HG03139 (cell line): ENCODE measurements at regions not wholly inside any gene's neighbourhood (a gene's known extent, or its start where the extent isn't known, plus 50 kb on each side); places are given as distances from the start of the nearest gene placed in this dataset.
"Not testable (repeated sequence)": the region's sequence is repeated elsewhere in the genome, so short reads cannot be mapped to it uniquely, and the experiment has no call there.

Source experiments
- ATAC-seq: cut with Tn5 transposase; IDR thresholded peaks from one replicate; pipeline ENCODE4 v1.9.1; 2021; ENCODE audit not compliant: unreplicated experiment

- no peak for ATAC-seq
These were observed 105.4 kb upstream of the TLK1 start for GRCh38 chr2:171266102-171266501.

DNA sequence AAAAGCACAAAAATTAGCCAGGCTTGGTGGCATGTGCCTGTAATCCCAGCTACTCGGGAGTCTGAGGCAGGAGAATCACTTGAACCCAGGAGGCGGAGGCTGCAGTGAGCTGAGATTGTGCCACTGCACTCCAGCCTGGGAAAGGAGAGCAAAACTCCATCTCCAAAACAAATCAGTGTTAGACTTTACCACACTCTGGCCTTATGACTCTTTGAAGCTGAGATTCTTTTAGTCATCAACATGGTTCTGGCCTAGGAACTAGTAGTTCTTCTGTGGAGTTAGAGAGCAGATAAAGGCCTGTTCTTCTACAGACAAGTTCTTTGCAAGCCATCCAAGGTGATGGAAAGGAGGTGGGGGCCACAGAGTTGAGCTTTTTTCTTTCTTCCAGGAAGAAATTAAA lies 100.8 kb upstream of the TLK1 start:
- ATAC-seq = not testable (repeated sequence)

DNA sequence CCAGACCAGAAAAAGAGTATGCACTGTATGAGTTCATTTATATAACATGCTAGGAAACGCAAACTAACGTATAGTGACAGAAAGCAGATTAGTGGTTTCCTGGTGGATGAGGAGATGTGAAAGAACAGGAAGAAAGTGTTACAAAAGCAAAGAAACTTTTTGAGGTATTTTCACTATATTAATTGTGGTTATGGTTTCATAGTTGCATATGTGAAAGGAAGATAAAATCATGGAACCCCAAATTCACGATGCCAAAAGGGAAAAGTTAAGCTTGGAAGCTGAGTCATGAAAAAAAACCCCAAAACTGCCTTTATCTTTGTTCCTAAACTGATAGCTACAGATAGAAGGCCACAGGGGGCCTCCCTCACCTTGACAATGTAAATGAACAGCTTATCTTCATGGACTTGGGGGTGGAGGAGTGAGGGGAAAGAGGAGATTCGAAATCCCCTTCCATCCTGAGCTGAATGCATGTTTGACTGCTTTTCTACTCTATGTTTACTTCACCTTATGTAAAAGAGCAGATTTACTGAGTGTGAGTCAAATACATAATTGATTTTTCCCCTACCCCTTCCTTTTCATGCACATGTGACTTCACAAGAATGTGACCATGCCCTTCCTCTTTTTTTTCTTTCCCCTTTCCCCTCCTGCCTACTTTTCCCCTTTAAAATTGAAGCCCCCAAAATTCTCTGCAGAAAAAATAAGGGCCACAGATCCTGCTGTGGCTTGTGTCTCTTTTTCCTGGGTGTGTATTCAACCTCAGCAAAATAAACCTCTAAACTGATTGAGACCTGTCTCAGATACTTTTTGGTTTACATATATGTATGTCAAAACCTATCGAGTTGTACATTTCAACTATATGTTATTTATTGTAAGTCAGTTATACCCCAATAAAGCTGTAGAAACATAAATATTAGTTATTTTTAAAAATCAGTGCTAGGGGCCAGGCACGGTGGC lies 100.1 kb upstream of the TLK1 start:
- ATAC-seq = no peak

- ATAC-seq = no peak
These were observed 94.0 kb upstream of the TLK1 start for GRCh38 chr2:171254666-171255065.

DNA sequence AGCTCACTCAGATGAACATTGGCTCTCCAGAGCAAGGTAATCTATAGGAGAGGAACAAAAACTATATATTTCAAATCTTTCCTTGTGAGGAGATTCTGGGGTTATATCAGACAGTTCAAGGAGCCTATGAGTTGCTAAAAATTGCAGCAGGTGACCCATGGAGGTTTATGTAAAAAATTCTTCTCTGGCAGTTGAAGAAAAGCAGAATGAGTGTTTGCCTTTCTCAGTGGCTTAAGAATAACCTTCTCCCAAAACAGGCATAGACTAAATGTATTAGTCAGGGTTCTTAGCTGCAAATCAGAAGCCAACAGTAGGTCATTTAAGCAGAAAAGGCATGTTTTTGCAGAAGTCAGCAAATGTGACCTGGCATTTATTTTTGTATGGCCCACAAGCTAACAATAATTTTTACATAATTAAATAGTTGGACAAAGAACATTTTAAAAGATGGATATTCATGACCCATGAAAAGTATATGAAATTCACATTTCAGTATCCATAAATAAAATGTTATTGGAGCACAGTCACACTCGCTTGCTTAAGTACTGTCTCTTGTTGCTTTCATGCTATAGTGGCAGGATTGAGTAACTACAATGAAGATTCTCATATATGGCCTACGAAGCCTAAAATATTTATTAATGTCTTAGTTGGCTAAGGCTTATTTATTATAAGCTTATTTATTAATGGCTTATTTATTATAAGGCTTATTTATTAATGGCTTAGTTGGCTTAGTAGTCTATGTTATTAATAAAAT lies 93.4 kb upstream of the TLK1 start:
- ATAC-seq = no peak

GRCh38 chr2:171253279-171253678 lies 92.6 kb upstream of the TLK1 start:
- ATAC-seq = no peak

DNA sequence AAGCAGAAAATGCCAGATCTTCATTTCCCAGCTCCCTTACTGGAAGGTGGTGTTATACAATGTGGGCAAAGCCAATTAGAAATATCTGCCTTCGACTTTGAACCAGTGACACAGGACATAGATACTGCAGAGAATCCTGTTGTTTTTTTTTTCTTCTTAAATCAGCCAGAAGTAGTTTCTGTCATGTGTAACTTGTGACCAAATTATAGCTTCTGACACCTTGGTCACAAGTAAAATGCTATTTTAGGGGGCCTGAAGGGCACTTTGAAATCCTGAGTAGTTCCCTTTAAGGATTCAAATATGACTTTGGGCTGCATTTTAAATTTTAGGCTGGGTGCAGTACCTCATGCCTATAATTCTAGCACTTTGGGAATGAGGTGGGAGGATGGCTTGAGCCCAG lies 89.0 kb upstream of the TLK1 start:
- no peak for ATAC-seq

GRCh38 chr2:171247741-171248662 lies 87.3 kb upstream of the TLK1 start:
- peak; percentile 64 for ATAC-seq

DNA sequence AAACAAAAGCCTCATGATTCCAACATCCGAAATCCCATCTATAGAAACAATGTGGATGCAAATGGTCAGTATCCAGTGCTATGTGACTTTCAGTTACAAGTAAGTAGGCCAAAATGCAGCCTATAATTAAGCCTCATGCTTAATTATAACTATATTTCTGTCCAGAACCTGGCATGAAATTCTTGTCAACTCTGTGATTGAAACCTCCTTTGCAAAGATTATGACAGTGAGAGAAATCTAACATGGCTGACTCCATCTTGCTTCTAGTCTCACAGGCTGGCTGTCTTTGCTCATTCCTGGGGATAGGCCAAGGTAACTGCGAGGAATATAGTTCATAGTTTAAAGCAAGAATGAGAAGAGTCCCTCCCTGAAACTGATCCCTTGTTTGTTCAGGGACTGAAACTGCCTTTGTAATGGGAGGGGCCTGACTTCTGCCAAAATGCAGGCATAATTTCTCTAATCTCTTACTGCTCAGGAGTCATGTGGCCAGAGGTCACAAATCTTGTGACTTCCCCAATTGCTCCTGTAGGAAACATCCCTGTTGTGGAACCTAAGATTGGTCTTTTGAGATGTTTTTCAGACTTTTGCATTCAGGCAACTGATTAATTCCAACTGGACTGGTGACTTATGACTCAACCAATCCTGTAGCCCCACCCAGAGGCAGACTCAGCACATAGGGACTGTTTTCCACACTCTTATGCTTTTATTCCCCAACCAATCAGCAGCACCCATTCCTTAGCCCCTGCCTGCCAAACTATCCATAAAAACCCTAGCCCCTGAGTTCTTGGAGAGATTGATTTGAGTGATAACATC lies 84.5 kb upstream of the TLK1 start:
- ATAC-seq = no peak

- ATAC-seq = no peak
These were observed 83.8 kb upstream of the TLK1 start for GRCh38 chr2:171244466-171244969.

GRCh38 chr2:171241771-171242170 lies 81.1 kb upstream of the TLK1 start:
- ATAC-seq = no peak

DNA sequence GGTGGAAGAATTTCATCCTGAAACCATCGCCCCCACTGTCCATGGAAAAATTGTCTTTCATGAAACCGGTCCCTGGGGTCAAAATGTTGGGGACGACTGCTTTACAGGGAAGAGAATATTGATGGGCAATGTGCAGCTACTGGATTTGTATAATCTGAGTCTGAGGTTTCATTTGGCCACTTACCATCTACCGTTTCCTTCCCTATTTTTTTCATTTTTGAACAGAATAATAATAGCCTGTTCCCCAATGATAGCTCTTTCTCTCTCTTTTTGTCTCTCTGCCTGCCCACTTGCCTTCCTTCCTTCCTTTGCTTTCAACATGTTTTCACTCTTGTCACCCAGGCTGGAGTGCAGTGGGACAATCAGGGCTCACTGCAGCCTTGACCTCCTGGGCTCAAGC lies 78.3 kb upstream of the TLK1 start:
- no peak for ATAC-seq

- no peak for ATAC-seq
These were observed 77.2 kb upstream of the TLK1 start for GRCh38 chr2:171237751-171238505.

DNA sequence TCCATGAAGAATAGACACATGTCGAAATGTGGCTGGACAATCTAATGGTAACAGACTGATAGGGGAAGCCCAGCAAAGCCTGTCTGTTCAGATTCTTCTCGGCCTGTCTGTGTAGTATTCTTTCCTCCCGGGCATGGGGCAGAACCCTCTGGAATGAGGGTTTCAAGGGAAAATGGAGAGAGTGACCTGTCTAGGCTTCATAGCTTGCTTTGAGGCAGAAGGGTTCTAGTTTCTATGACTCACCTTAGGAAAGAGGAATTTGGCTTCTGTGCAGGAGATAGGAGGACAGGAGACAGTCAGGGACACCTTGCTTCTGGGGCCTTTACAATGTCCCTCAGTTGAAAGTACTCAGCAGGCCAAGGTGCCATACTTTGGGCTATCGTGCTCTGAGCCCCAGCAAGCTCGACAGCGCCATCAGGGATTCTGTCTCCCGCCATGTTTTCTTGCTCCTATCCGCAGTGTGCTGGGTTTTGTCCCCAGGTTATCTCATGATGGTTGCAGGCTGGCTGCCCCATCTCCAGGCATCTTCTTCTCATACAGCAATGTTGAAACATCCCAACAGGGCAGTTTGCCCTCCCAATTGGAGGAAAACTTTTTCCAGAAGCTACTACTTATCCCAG lies 74.7 kb upstream of the TLK1 start:
- ATAC-seq = no peak

DNA sequence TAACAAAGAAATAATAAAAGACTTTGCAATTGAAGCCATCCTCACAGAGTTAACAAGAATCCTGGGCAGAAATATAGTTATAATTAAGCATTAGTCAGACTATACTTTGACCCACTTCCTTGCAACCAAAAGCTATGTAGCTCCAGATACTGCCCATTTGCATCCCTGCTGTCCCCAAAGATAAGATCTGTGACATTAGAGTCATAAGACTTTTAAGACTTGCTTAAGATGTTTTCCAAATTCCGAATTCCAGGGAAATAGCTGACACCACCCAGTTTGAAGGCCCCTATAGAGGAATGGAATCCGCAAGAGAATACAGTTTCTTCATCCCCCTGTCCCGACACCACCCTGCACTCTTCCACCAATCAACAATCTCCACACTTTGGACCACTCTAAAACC lies 69.5 kb upstream of the TLK1 start:
- ATAC-seq = no peak

- ATAC-seq = no peak
These were observed 68.1 kb upstream of the TLK1 start for GRCh38 chr2:171228826-171229225.

DNA sequence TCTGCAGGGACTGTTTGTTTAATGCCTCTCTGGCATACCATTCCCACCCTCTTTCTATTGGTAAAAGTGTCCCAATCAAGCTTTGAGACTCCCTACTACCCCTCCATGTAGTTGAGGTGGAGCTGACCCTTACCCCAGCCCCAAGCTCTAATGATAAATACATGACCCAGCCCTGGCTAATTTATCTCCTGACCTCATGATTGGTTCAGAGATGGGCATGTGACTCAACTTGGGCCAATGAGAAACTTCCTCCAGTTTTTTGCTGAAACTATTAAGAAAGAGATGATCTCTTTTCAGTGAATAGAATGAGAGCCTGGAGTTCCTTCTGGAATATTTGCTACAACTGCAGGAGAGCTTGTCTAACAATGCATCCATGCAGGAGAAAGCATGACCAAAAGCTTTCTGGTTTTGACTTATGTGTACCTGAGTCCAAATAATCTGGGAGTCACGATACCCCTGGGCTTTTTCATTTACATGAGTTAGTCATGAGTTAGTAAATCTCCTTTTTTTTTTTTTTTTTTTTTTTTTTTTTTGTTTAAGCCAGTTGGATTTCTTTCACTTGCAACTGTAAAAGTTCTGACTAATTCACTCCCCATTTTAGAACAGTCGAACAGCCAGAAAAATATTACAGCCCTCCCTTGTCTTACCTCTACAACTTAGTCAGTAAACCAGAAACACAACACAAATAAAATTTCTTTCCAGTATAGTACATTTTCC lies 66.5 kb upstream of the TLK1 start:
- ATAC-seq = no peak

GRCh38 chr2:171226461-171226860 lies 65.8 kb upstream of the TLK1 start:
- no peak for ATAC-seq
